8988T (cell line): ENCODE measurements at regions not wholly inside any gene's neighbourhood (a gene's known extent, or its start where the extent isn't known, plus 50 kb on each side); places are given as distances from the start of the nearest gene placed in this dataset.
"Not testable (repeated sequence)": the region's sequence is repeated elsewhere in the genome, so short reads cannot be mapped to it uniquely, and the experiment has no call there.

Source experiments
- DNase-seq: peaks from one replicate; pipeline ENCODE4 v3.0.0; 2011

GRCh38 chr16:29141586-29142324 lies 156.9 kb downstream of the LAT start:
- DNase-seq: no peak

- not testable (repeated sequence) for DNase-seq
Measured at GRCh38 chr16:29141121-29141520, 156.3 kb downstream of the LAT start.

GRCh38 chr16:29139901-29140855 lies 155.3 kb downstream of the LAT start:
- not testable (repeated sequence) for DNase-seq

- DNase-seq: no peak
Measured at GRCh38 chr16:29139261-29139802, 154.5 kb downstream of the LAT start.

- not testable (repeated sequence) for DNase-seq
Measured at GRCh38 chr16:29138698-29139097, 153.8 kb downstream of the LAT start.

- not testable (repeated sequence) for DNase-seq
Measured at GRCh38 chr16:29137894-29138662, 153.2 kb downstream of the LAT start.

- DNase-seq: not testable (repeated sequence)
Measured at GRCh38 chr16:29137461-29137860, 152.6 kb downstream of the LAT start.

GRCh38 chr16:29136916-29137315 lies 152.1 kb downstream of the LAT start:
- not testable (repeated sequence) for DNase-seq

GRCh38 chr16:29136046-29136696 lies 151.3 kb downstream of the LAT start:
- not testable (repeated sequence) for DNase-seq

- DNase-seq: not testable (repeated sequence)
Measured at GRCh38 chr16:29135098-29135497, 150.2 kb downstream of the LAT start.

- not testable (repeated sequence) for DNase-seq
Measured at GRCh38 chr16:29133681-29134430, 149.0 kb downstream of the LAT start.

- DNase-seq: not testable (repeated sequence)
Measured at GRCh38 chr16:29132869-29133268, 148.0 kb downstream of the LAT start.

- DNase-seq: not testable (repeated sequence)
Measured at GRCh38 chr16:29132444-29132843, 147.6 kb downstream of the LAT start.

- DNase-seq: not testable (repeated sequence)
Measured at GRCh38 chr16:29130901-29131851, 146.3 kb downstream of the LAT start.

- DNase-seq: not testable (repeated sequence)
Measured at GRCh38 chr16:29130131-29130711, 145.4 kb downstream of the LAT start.

GRCh38 chr16:29129458-29130038 lies 144.7 kb downstream of the LAT start:
- not testable (repeated sequence) for DNase-seq

- not testable (repeated sequence) for DNase-seq
Measured at GRCh38 chr16:29128732-29129457, 144.0 kb downstream of the LAT start.

- not testable (repeated sequence) for DNase-seq
Measured at GRCh38 chr16:29127806-29128420, 143.1 kb downstream of the LAT start.
